Astrocyte of the hippocampus (primary cell): ENCODE measurements at regions not wholly inside any gene's neighbourhood (a gene's known extent, or its start where the extent isn't known, plus 50 kb on each side); places are given as distances from the start of the nearest gene placed in this dataset.
"Not testable (repeated sequence)": the region's sequence is repeated elsewhere in the genome, so short reads cannot be mapped to it uniquely, and the experiment has no call there.

Experiments used
- DNase-seq: peaks from one replicate; pipeline ENCODE4 v3.0.0; 2011; ENCODE audit warnings: low read depth, low spot score

DNA sequence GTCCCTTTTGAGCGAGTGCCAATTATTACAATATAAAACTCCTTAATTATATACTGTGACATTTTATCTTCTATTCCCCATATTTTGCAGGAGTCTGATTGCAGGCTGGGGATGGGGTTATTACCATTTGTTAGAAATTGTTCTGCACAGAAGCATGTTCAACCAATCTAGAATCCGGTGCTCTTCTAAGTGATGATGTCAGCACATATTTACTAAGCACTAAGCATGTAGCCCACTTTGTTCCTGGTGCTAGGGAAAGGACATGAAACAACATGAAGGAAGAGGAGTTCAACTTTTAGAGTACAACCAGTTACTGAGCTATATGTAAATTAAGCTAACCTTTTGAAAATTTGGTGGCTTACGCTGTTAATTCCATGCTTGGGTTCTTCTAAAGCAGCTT is 52.8 kb upstream of the IL1RAPL2 start:
- no peak for DNase-seq

DNA sequence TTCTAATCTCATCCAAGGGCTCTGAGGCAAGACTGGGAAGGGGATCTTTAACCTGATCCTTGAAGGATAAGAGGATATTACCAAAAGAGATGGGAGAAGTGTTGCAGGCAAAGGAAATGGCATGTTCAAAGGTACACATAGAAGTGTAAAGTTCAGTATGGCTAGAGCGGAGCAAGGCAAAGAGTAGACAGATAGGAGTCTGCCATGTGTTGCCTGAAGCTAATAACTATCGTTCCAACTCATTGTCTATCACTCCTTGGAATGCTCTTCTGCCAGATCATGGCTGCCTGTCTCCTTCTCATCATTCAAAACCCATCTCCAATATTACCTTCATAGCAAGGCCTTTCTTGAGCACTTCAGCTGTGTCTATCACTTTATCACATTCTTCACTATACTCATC is 55.2 kb upstream of the IL1RAPL2 start:
- no peak for DNase-seq

DNA sequence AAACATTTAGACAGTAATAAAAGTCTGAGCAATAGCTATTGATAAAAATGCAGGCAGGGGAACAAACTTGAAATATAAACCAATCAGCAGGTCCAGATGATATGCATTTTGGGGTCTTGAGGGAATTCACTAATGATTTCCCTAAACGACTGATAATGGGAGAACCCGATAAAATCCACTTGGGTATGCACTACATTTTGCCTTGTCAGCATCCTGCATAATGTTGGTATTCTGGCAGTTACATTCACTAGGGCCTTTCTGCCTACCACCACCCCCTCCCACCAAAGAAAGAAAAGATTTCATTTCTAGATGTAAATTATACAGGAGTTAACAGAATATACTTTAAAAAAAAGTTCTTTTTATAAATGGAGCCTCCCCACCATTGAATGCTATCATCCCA is 63.5 kb upstream of the IL1RAPL2 start:
- DNase-seq: no peak

DNA sequence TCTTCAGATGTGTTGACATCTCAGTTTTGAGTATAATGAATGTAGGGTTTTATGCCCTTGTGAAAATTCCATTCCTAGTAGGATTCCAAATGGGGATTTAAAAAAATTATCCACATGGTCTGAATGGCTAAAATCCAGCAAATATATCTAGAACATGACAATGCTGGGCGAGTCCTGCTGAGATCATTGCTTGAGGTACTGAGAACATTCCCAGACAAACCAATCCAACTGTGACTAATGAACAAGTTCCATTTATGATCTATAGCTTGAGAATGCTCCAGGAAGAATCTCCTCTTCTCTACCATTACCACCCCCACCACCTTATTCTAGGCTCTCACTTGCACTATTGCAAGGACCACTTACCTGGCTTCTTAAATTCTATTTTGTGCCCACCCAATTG is 77.2 kb upstream of the IL1RAPL2 start:
- no peak for DNase-seq

DNA sequence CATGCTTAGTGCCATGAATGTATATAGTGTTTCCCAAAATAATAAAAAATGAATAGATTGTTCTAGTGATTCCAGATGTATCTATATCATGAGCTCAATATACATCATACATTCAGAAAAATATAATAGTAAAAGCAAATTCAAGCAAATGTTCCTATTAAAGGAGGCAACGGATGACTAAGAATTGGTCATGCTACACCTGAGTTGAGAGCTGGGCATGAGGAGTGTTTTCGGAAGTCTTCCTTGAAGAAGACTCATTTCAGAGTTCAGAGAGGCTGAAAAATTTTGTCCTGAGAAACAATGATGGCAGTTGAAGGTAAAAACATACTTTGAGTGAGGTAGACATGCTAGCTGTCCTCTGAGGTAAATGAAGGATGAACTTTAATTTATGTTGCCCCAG is 79.3 kb upstream of the IL1RAPL2 start:
- DNase-seq: no peak

DNA sequence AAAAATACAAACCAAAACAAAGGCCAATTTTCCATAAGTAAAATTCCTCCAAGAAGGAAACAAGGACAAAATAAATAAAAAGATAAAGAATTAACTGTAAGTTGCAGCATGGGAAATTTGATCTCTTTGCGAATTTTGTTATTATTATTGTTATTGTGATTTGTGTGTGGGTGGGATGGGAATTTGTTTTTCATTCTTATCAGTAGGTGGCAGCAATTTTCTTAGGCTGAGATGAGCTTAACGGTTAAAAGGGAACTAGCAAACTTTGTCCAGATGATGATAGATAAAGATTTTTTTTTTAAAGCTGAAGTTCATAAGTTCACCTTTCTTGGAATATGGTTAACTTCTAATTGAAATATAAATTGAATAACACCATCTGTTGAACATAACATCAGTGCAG is 83.2 kb upstream of the IL1RAPL2 start:
- DNase-seq: no peak

DNA sequence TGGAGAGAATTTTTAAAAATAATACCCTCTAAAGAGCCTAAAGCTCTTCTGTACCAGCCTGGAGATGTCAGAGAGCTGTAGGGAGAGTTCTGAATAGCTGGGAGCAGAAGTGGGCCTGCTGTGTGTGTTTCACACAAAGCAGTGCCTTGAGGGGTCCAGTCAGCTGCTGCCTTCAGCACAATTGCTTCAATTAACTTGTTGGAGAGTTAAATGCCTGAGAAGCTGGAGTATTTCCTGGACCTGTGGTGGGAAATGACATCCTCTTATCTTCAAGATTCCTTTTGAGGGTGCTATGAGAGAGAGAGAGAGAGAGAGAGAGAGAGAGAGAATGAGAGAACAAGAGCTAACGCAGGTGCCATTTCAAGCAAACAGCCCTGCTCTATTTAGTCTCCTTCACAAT is 96.2 kb upstream of the IL1RAPL2 start:
- DNase-seq: no peak

DNA sequence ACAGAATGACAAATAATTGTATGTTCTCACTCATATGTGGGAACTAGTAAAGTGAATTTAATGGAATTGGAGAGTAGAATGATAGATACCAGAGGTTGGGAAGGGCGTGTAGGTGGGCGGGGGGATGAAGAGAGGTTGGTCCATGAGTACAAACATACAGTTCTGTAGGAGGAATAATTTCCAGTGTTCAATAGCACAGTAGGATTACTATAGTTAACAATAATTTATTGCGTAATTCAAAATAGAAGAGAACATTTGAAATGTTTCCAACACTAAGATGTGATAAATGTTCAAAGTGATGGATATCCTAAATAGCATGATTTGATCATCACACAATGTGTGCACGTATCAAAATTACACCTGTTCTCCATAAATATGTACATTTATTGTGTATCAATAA is 106.2 kb upstream of the IL1RAPL2 start:
- no peak for DNase-seq

DNA sequence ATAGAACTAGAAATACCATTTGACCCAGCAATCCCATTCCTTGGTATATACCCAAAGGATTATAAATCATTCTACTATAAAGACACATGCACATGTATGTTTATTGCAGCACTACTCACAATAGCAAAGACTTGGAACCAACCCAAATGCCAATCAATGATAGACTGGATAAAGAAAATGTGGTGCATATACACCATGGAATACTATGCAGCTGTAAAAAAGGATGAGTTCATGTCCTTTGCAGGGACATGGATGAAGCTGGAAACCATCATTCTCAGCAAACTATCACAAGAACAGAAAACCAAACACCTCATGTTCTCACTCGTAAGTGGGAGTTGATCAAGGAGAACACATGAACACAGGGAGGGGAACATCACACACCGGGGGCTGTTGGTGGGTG is 108.9 kb upstream of the IL1RAPL2 start:
- not testable (repeated sequence) for DNase-seq

DNA sequence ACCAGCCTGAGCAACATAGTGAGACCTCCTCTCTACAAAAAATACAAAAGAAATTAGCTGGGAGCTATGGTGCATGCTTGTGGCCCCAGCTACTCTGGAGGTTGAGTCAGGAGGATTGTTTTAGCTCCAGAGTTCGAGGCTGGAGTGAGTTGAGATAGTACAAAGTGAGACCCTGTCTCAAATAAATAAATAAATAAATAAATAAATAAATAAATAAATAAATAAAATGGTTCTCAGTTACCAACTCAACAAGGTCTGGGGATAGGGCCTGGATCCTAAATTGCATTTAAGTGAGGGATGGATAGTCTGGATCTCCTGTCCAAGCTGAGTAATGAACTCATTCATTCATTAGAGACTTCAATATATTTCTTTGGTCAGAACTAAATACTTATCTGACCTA is 115.7 kb upstream of the IL1RAPL2 start:
- no peak for DNase-seq

DNA sequence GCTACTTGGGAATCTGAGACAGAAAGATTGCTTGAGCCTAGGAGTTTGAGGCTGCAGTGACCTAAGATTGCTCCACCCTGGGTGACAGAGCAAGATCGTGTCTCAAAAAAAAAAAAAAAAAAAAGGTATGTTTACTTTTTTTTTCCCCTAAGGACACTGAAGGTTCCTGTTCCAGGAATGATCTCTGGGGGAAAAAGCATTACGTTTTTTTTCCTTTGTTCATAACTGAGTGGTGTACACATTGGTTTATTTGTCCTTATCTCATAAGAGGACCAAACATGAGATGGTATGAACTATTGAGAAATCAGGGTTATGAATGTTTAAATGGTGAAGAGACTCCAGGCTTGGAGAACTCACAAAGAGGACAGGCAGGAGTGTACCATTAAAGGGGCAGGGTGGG is 120.4 kb upstream of the IL1RAPL2 start:
- DNase-seq: no peak

DNA sequence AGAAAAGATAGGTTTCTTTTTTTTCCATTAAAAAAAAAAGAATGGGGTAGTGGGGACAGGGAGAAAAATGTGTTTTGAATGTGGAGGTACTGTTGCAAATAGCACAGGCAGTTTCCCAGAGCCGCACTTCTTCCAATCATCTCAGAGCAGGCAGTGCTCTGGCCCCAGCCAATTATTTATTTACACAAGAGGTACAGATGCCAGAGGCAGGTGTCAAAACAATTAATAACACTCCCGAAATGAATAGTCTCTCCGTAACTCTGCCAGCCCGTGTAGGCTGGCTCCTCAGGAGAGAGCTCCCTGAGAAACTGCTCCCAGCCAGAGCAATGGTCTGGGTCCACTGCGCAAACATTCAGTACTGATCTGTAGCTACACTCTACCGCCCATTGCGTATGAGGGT is 130.8 kb upstream of the IL1RAPL2 start:
- DNase-seq: no peak

DNA sequence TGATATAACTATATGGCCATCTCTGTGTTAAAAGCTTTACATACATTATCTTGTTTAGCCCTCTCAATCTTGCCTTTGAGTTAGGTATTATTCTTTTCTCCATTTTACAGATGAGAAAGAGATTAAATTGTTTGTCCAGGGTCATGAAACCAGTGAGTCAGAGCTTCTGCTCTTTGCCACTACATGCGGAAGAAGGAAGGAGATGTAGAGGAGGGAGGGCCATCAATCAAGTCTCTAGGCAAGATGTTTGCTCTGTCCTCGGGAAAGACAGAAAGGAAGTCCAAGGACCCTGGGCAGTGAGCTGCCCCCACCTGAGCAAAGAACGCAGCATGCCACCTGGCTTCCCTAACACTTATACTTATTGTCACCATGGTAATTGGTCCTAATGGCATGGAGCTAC is 133.7 kb upstream of the IL1RAPL2 start:
- DNase-seq: no peak

DNA sequence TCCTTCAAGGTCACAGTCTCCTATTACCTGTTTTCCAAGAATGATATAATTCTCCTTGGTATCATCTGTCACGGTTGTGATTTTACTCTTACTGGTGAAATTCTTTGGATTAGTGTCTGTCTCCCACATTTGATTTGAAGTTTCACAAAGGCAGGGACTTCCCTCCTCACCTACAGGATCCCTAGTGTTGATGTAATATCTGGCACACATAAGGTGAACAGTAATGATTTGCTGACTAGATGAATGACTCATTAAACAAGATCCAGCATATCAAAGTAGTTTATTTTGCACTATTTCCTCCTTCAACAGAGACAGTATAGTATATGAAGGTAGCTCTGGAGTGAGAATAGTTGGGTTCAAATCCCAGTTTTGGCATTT is 135.3 kb upstream of the IL1RAPL2 start:
- no peak for DNase-seq

DNA sequence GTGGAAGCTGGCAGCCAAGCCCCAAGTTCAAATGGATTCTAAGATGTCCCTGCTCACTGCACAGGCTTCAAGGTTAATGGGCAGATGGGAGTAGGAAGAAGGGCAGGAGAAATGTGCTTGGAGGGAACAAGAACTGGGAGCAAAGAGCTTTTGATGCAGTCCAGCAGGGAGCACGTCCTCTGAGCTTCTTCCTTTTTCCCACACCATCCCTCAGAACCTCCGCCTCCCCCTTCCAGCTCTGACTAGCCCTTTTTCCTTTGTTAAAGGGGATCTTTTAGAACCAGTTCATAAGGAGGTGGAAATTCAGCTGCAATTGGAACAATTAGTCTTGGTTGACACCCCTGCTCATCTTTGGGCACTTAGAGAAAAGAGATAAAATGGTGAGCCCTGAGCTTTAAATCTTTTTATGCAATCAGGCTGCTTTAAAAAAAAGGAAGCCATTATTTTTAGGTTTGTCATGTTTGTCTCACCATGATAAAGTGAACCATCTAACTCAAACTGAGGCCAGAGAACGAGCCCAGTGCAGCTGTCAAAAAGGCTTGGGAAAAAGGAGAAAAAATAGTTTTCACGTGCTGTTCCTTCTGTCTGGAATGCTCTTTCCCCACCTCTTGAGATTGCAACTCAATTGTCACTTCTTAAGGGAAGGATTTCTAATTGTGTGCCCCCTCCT is 135.8 kb upstream of the IL1RAPL2 start:
- no peak for DNase-seq

DNA sequence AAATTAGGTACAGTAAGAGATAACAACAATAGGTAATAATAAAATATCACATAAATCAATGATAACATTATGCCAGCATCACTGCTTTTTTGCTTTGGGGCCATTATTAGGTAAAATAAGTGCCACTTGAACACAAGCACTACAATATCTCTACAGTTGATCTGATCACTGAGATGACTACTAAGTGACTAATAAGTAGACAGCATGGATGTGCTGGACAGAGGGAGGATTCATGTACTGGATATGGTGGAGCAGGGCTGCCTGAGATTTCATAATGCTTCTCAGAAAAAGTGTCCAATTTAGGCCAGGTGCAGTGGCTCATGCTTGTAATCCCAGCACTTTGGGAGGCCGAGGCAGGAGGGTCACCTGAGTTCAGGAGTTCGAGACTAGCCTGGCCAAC is 137.8 kb upstream of the IL1RAPL2 start:
- no peak for DNase-seq

DNA sequence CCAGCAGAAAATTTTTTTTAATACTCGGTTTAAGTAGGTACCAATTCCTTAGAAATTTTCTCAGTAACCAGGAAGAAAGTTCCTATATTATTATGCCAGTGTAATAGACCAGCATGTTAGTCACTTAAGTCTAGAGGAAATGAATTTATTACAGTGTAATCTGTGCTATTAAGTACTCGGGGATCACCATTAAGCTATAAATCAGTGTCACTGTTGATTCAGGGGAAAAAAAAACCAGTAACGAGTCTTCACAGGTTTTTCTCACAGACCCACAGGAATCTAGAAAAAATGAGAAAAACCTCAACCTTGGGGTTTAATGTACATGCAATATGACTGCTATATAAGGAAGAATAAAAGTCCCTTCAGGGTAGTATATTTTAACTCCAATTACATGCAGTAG is 138.3 kb upstream of the IL1RAPL2 start:
- no peak for DNase-seq

DNA sequence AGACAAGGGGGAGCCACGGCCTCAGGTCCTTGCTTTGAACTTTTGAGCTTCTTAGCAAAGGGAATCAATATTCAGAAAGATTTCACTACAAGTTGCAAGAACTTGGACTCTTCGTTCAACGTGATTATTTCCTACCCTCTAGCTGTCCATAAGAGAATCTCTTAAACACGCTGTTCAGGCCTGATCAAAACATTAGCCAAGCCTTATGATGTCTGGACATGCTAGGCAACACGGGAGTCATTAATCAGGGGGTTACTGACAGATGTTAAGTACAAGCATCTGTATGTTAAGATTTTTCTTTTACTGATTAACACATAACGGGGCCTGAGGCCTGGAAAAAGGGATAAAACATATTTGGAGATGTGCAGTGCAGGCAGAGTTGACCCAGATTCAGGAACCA is 138.9 kb upstream of the IL1RAPL2 start:
- no peak for DNase-seq

DNA sequence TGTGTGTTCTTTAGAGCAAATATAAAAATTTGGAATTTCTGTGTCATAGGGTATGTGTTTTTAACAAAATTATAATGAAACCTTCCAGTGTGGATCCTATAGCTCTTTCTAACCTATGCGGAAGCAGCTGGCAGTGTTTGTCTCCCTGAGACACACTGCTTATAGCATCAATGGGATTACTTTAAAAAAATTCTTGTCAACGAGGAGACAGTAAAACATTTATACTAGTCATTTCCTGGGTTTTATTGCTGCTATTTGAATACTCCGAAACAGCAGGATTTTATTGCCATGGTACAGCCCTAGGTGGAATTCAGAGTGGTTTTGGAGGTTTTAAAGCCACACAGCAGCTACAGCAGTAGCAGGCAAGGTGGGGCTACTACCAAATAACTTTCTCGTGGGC is 145.1 kb upstream of the IL1RAPL2 start:
- DNase-seq: no peak

DNA sequence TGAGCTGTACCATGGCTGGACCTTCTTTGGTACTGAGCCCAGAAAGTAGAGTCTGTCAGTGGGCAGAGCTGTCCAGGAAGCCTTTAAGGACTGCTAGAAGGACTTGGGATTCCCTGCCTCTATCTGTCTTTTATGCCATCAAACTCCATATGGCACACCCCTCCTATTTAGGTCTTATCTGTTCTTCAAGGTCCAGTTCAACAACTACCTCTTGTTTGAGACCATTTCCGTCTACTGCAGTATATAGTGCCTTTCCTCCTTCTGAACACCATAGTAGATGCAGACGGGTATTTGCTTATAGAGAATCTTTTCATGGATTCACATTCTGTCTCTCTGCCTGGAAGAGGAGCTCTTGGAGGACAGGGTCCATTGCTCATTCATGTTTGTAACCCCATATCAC is 146.1 kb upstream of the IL1RAPL2 start:
- DNase-seq: no peak

DNA sequence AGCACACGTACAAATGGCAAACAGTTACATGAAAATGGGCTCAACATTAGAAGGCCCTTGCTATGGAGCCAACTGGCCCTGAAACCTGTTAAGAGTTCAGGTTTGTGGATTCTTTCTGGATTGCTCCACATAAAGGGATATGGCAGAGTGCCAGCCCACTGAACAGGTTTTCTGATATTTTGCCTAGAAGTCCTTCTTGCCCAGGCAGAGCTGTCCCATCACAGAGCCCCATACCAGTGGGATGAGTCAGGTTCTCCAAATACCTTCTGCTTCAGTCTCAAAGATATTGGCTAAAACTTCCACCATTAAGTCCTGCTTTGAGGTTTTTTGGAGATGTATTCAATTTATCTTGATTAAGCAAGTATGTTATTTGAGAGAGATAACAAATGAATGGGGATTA is 146.8 kb upstream of the IL1RAPL2 start:
- DNase-seq: peak; percentile 57

DNA sequence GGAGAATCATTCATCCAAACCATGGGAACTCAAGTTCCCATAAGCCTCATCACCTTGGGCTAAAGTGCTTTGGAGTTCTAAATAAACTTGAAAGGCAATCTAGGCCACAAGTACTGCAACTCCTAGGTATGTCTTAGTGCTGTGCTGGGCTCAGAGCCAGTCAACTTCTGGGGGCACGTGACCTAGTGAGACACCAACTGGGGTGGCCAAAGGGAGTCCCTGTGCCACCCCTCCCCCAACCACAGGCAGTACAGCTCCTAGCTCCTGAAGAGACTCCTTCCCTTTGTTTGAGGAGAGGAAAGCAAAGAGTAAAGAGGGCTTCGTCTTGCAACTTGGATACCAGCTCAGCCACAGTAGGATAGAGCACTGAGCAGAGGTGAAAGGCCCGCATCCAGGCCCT is 154.2 kb upstream of the IL1RAPL2 start:
- DNase-seq: no peak

DNA sequence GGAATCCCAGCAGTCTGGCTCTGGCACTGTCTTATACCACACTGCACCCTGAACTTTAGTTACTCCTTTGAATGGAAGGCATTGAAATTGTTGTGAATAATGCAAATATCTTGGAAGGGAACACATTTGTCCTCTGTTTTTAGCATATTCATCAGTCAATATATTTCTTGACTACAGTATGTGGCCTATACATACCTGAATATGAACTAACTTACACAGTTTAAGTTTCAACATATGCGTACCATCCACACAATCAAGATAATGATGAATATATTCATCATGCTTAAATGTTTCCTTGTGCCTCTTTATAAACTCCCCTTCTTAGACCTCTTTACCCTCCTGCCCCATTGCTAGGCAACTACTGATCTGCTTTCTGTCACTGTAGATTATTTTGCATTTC is 145.7 kb upstream of the ESX1 start:
- DNase-seq: no peak

DNA sequence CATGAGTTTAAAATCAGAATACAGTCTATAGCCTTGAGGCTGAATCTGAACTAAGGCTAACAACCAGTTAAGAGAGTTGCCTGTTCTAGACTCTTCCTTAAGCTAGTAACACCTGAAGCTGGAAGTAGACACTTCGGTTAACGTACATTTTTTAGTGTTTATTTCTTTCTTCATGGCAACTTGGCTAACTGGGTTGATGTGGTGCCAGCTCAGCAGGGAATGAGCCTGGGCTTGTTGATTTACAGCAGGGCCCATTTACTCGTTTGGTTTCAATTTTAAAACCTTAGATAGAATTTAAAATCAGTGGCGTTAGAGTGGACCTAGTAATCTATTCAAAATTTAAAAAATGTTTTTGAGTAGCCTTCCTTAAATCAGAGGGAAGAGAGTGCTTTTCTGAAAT is 137.6 kb upstream of the ESX1 start:
- no peak for DNase-seq

DNA sequence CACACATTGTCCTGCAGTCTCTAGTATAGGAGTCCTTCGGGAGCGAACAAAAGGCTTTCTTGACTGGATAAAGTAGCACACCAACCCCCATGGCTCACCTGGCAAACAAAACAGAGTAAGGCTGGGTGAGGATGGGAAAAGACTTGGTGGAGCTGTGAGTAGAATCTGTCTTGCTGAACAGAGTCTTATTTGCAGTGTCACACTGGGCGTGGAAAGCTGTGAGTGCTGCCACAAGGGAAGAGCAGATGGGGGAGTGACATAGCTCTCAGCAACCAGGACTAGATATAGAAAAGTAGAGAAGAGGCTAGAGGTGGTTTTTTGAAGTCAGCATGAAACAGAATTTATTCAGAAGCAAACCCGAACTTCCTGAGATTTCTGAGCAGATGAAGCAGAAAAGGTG is 137.2 kb upstream of the ESX1 start:
- DNase-seq: no peak
